HFFc6 (cell line): ENCODE measurements at regions not wholly inside any gene's neighbourhood (a gene's known extent, or its start where the extent isn't known, plus 50 kb on each side); places are given as distances from the start of the nearest gene placed in this dataset.

Source experiments
- DNase-seq: peaks from one replicate; pipeline ENCODE4 v3.0.0-alpha.2; 2018
- H3K27ac Mint-ChIP-seq: 2 replicates; pipeline ENCODE4 v1.8.0; 2020; ENCODE audit warnings: mild to moderate bottlenecking, mixed read lengths
- H3K27me3 Mint-ChIP-seq: 2 replicates; pipeline ENCODE4 v1.8.0; 2021; ENCODE audit warnings: mild to moderate bottlenecking, moderate library complexity, mixed read lengths; ENCODE audit not compliant: insufficient read depth
- H3K36me3 Mint-ChIP-seq: 2 replicates; pipeline ENCODE4 v1.8.0; 2021; ENCODE audit warnings: low read depth, mixed read lengths
- H3K4me1 Mint-ChIP-seq: 2 replicates; pipeline ENCODE4 v1.8.0; 2020; ENCODE audit warnings: low read depth, mixed read lengths
- H3K4me3 Mint-ChIP-seq: 2 replicates; pipeline ENCODE4 v1.8.0; 2020; ENCODE audit warnings: mild to moderate bottlenecking, moderate library complexity, mixed read lengths
- H3K9me3 Mint-ChIP-seq: 2 replicates; pipeline ENCODE4 v1.8.0; 2020; ENCODE audit warnings: mild to moderate bottlenecking, mixed read lengths
- CTCF ChIP-seq: fragments of 200-600 bp; sonication (generic); IDR thresholded peaks from 2 replicates; pipeline ENCODE4 v1.5.0; 2021; ENCODE audit warnings: antibody characterized with exemption, mild to moderate bottlenecking

GRCh38 chr16:80107900-80108299 is 432.9 kb upstream of the DYNLRB2 start:
- Mint-ChIP-seq H3K36me3 (no peaks in the 10 kb centered on the region), H3K27me3 (peaks cover 13% of the 10 kb centered on the region), H3K4me1 (peaks cover 6% of the 10 kb centered on the region; the same call in 1 of the 2 replicates), H3K4me3 (no peak overlapping the region), H3K9me3 (no peaks in the 10 kb centered on the region), H3K27ac (no peak overlapping the region)
- DNase-seq = no peak
- no peak for TF ChIP-seq CTCF

- Mint-ChIP-seq H3K27me3 (peaks cover 8% of the 10 kb centered on the region), H3K36me3 (no peaks in the 10 kb centered on the region), H3K27ac (no peak overlapping the region), H3K4me3 (no peak overlapping the region), H3K9me3 (no peaks in the 10 kb centered on the region), H3K4me1 (peaks cover 6% of the 10 kb centered on the region; the same call in 1 of the 2 replicates)
- TF ChIP-seq CTCF = no peak
- no peak for DNase-seq
Measured at GRCh38 chr16:80105751-80106150, 435.0 kb upstream of the DYNLRB2 start.

- H3K4me1 Mint-ChIP-seq = peaks cover 6% of the 10 kb centered on the region; the same call in 1 of the 2 replicates
- no peak for DNase-seq
- H3K27me3 Mint-ChIP-seq = peaks cover 8% of the 10 kb centered on the region
- no peaks in the 10 kb centered on the region for H3K36me3 Mint-ChIP-seq
- H3K9me3 Mint-ChIP-seq = no peaks in the 10 kb centered on the region
- H3K27ac Mint-ChIP-seq = no peak overlapping the region
- no peak for TF ChIP-seq CTCF
- no peak overlapping the region for H3K4me3 Mint-ChIP-seq
Measured at GRCh38 chr16:80105160-80105559, 435.6 kb upstream of the DYNLRB2 start.

GRCh38 chr16:80104401-80104800 is 436.4 kb upstream of the DYNLRB2 start:
- Mint-ChIP-seq H3K9me3 (no peaks in the 10 kb centered on the region), H3K27me3 (peaks cover 8% of the 10 kb centered on the region), H3K4me3 (no peak overlapping the region), H3K27ac (no peak overlapping the region), H3K4me1 (peaks cover 6% of the 10 kb centered on the region; the same call in 1 of the 2 replicates), H3K36me3 (no peaks in the 10 kb centered on the region)
- TF ChIP-seq CTCF = no peak
- DNase-seq = no peak

GRCh38 chr16:80103463-80103862 is 437.3 kb upstream of the DYNLRB2 start:
- no peak for DNase-seq
- Mint-ChIP-seq H3K4me3 (no peak overlapping the region), H3K9me3 (no peaks in the 10 kb centered on the region), H3K36me3 (no peaks in the 10 kb centered on the region), H3K27me3 (peaks cover 8% of the 10 kb centered on the region), H3K27ac (no peak overlapping the region), H3K4me1 (peaks cover 6% of the 10 kb centered on the region; the same call in 1 of the 2 replicates)
- TF ChIP-seq CTCF = no peak
